GM18519 (cell line): ENCODE measurements at regions not wholly inside any gene's neighbourhood (a gene's known extent, or its start where the extent isn't known, plus 50 kb on each side); places are given as distances from the start of the nearest gene placed in this dataset.

ENCODE experiments used
- ATAC-seq: cut with Tn5 transposase; IDR thresholded peaks from one replicate; pipeline ENCODE4 v1.9.1; 2021; ENCODE audit warnings: mild to moderate bottlenecking, moderate library complexity; ENCODE audit not compliant: unreplicated experiment, low FRiP score

DNA sequence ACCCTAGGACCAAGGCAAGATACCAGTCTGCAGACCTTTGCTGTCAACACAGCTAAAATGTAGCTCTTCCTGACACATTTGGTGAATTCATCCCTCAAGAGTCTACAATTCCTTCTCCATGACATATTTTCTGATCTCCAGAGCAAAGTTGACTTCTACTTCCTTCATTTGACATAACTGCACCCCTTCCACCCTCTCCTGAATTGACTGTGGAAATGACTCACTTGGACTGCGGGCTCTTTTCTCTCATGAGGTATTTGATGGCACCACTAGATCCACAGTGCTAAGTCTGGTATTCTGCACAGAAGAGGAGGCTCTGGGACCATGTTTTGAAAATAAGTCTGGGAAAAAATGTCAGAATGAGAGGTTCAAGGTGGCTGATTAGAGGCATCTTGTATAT, 338.4 kb upstream of the TRPC7 start:
- ATAC-seq, result no peak

DNA sequence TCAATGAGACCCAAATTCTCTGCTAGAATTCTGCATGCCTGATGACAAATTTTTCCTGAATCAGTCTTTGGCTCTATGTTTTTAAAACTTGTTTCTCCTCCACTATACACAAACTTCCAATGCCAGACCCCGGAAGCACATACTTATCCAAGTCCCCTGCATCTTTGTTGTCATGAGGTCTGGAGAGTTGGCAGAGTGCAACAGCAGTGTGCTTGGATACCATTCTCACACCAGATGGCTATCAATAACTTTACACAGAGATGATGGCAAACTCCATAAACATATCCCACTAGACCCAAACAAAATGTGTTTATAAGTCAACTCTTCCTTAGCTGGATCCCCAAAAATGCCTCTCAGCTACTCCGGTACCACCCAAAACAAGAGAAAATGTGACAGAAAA, 337.7 kb upstream of the TRPC7 start:
- no peak for ATAC-seq

DNA sequence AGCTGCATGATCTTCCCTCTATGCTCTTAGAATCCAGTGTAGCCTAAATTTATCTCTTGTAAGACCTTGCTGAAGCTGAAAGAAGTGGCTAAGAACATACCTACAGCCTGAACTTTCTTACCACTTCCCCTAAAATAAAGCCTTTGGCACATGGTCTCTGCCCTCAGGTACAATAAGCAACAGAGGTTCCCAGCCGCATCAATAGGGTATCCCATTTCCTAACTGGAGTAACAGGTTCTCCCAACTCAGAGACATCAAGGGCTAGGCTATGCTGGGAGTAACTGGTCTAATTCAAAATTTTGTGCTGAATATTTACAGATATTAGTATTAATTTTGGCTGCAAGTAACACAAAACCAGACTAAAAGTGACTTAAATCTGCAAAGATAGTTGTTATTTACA, 335.8 kb upstream of the TRPC7 start:
- ATAC-seq, result no peak

DNA sequence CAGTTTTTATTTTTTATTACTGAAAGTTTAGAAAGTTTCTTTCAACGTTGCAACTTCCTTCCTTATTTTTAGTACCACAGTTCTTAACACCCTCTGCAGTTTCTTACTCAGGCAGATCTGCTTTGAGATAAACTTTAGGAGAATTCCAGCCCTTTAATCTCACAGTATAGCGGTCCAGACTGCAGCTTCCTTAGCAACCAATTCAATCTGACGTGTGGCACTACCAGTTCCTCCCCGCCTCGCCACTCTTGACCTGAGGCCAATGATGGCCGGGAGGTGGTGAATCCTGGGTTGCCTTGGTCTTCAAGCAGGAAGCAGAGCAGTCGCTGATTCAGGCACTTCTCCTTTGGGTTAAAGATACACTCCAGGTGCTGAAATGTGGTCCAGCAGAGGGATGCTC, 334.3 kb upstream of the TRPC7 start:
- ATAC-seq, result no peak

DNA sequence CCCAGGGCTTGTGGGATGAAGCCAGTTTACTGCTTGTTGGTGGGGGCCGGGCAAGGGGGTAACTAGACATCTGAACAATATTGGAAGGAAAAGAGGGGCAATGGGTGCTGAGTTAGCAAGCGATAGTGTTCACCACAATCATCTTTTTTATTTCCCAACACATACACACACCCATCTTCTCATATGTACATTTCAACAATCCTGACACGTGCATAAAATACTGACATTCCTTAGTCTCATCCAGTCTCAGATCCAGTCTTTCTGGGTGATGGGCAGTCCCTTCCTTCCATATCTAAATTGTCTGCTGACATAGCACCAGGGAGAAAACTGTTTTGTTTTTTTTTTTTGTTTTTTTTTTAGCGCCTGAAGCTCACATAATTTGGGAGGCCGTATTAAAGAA, 333.6 kb upstream of the TRPC7 start:
- no peak for ATAC-seq

DNA sequence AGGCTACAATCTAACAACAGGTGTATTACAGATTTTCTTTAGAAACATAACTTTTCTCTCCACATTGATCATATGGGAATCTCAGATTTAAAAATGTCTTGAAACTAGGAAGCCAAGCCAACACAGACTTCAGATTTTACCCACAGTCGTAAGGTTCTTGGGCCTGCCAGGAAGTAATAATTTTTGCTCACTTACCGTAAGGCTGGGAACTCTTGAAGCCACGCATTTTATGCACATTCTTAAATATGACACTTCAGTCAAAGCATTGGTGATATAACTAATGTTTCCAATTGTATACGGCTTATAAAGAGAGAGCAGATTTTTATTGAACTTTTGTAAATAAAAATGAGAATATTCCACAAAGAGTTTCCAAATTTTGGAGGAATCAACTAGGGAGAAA, 328.9 kb upstream of the TRPC7 start:
- no peak for ATAC-seq

DNA sequence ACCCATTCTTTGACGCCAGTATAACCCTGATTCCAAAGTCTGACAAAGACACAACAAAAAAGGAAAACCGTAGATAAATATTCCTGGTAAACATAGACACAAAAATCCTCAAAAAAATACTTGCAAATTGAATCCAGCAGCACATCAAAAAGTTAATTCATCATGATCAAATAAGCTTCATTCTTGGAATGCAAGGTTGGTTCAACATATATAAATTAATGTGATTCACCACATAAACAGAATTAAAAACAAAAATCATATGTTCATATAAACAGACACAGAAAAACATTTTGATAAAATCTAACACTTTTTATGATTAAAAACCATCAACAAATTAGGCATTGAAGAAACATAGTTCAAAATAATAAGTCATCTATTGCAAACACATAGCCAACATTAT, 324.2 kb upstream of the TRPC7 start:
- no peak for ATAC-seq

DNA sequence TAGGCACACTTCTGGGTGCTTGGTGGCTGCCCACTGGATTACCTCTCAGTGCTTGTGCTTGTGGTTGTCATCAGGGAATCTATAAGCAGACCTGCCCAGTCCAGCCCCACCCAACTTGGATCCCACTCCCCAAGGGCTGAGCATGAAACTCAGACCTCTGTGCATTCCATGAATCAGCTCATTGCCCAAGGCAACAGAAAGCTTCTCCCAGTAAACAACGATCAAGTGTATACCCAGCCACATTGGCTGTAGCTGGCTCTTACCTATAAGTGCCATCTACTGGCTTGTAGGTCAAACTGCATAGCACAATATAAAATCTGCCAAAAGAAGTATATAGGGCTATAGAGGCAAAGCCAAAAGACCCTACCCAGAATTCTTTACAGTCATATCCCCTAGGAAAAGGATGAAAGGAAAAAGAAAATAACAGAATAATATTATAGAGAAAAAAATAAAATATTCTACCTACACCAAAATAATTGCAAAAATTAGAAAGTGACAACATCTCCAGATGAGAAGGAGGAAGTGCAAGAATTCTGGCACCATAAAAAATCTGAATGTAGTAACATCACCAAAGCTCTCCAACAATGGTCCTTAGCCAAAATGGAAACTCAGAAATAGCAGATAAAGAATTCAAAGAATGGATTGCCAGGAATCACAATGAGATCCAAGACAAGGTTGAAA, 321.0 kb upstream of the TRPC7 start:
- ATAC-seq, result peak; percentile 61

DNA sequence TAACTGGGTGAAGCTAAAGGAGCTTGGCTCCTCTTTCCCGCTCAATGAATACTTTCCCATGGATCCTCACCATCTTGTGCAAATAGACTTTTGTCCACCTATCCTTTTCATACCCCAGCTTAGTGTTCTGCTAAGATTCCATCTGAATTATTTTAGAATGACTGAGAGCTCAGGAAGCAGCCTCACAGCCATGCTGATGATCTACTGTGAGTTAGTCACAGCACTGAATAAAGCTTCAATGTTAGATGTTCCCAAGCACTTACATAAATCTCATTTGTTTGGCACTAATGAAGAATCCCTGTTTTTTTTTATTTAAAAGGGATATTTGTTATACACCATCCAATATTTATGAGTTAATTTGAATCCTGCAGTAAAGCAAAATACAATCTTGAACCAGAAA, 317.6 kb upstream of the TRPC7 start:
- ATAC-seq, result no peak

DNA sequence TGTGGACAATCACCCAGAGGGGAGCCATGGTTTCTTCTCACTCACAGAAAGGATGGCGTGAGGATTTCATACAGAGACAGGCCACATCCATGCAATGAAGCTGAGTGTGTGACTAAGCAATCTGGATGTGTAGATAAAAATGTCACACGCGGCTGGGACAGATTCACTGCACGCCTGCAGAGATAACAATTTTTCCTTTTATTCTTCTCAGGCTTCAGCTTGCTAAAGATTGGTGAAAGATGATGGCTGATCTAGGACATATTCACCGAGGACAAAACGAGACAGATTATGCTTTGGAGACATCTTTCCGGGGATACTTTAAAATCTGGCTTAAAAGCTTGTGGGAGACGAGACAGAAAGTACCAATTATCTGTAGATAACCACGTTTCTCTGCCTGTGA, 313.9 kb upstream of the TRPC7 start:
- ATAC-seq, result no peak

DNA sequence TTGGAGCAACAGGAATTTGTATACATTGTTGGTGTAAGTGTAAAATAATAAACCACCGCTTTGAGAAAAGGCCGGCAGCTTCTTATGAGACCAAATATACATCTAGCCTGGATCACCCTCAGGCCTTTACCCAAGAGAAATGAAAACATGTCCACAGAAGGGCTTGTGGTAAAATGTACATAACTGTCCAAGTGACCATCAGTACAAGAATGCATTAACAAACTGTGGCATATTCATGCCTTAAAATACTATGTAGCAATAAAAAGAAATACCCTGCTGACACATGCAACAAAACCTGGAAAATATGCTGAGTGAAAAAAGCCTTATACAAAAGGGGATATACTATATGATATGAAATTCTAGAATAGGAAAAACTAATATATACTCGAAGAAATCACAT, 311.9 kb upstream of the TRPC7 start:
- ATAC-seq, result no peak

DNA sequence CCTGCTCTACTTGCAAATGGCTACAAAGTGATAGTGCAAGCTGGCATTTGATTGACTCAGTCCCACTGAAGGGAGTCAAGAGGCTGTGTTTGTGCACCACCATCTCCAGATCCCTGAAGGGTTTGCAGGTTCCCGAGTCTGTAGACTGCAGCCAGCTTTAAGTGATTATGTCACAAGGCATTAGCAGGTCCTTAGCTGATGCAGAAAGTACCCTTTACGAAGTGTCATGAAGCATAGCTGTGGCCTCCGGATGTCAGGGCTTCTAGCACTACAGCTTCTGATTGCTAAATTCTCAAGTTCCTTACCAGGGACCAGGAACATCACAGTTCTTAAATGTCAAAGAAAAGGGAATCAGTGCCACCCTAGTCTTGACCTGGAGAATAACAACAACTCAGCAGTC, 311.3 kb upstream of the TRPC7 start:
- no peak for ATAC-seq

DNA sequence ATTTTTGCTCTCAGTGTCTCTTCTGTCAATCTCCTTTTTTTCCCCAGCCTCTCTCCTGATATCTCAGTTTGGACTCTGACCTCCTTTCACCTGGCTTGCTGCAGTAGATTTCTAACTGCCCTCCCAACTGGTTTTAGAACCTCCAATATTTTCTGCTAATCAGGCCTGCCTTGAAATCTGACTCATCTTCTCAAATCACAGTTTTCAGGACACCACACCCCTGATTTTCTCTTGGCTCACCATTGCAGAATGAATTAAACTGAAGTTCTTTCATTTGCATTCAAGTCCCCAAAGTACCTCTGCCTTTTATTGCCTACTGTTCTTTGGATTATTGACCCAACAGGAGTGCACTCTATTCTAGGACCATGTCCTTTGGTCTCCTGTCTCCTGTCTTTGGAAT, 310.4 kb upstream of the TRPC7 start:
- no peak for ATAC-seq

DNA sequence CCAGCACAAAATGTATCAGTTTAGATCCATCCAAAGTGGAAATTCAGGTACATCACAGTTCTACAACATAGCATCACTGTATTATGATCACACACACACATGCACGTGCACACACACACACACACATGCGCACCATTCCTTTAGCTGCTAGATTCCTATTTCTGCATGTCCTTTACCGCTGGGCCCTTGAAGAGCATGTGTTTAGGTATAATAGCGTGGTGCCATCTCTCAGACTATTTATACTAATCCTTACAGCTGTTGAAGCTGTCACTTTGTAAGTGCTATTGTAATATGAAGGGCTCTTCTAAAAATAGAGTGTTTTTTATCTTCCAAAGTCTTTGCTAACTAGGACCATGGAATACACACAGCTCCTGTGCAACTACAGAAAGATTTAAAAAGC, 308.8 kb upstream of the TRPC7 start:
- no peak for ATAC-seq

DNA sequence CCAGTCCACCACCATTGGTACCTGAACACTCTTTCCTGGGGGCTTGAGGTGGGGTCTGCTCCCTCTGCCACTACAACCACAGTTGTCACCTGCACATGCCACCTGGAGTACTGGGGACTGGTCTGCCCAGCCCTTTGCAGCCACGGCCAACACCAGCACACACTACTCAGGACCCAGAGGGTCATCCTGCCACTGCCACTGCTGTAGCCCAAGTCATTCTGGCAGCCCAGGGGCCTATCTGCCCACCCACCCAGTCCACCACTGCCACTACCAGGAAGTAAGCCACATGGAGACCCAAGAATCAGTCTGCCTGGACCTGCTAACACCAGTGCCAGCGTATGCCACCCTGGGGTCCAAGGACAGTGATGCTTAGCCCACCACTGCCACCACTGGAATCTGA, 302.4 kb upstream of the TRPC7 start:
- ATAC-seq, result no peak

DNA sequence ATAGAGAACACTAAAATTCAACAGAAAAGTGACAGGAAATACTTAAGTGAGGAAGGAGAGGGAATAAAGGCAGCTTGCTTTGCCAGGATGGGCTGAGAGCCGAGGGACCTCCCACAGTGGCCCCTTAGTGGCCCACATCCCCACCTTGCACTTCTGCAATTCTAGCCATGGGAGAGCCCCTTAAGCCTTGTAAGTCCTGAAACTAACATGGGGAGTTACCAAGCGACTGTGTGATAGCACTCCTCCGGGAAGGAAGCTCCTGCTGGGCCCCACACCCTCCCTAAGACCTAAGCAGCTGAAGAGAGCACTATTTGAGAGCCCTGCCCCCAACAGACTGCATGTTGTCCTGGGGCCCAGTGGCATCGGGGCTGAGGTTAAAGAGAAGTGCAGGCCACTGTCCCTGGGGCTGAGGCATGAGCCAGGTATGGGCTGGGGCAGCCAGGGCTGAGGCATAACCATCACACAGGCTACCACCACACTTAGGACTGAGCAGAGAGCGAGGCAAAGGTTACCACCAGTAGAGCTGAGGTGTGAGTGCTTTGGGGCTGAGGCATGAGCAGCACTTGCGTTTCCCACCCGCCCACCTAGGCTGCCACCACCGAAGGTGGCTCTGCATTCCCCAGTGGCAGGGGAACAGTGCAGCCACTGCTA, 301.8 kb upstream of the TRPC7 start:
- ATAC-seq, result no peak

DNA sequence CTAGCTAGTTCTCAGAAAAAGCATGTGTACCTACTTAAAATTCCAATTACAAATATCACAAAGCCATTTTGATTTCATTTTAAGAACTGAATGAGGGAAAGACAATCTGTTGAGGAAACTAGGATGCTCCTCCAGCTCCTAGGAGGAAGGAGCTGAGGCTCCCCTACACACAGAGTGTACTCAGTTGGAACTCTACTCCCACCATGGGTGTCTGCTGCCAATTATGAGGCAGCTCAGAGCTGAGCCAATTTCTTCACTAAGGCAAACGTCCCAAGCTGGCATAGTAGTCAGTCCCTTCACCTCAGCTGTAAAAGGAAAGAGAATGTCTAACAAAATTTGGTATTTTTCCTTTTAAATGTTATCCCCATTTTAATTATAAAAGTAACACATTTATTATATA, 300.0 kb upstream of the TRPC7 start:
- no peak for ATAC-seq

DNA sequence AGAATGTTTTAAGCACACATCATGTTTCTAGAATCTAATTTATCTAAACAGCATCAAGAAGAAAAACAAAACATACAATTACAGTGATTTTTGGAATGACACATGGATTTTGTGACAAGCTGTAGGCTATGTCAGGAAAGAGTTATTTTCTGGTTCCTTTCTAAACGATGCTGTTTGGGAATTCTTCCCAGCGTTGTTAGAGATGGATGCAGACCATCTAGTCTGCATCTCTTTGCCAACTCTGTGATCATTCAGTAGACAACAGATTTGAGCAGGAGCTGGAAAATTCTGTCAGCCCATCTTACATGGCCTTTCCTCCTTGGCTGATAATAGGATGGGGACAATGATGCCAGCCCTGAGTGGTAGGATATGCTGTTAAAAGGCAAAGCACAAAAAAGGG, 295.7 kb upstream of the TRPC7 start:
- ATAC-seq, result no peak

DNA sequence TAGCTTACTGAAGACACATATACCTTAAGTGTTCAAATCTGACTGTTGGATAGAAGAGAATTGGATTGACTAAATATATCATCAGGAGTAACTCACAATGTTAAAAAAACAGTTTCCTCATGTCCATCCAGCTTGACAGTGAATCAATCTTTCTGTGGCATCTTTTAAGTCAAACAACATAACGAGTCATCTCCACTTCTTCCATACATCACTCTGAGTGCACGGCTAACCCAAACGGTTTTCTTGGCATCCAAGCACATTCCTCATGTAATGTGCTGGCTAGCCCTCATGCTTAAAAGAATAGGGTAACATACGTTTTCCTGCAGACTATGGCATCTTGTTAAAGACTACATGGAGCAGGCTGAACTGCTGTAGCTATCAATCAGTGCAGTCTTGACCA, 291.5 kb upstream of the TRPC7 start:
- ATAC-seq, result no peak

DNA sequence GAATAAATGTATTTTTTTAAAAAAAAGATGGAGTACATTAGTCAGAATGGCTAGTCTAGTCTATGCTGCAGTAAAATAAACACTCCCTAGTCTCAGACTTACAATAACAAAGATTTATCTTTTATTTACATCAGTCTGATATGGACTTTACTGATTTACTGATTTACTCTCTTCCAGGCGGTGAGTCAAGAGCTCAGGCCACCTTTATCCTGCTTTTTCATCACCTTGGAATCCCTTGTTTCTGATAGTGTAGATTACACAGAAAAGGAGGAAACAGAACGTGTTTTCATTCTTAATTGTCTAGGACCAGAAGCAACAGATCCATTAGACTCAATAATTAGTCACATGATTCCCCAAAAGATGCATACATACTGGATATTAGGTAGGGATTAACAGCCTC, 290.1 kb upstream of the TRPC7 start:
- ATAC-seq, result no peak

DNA sequence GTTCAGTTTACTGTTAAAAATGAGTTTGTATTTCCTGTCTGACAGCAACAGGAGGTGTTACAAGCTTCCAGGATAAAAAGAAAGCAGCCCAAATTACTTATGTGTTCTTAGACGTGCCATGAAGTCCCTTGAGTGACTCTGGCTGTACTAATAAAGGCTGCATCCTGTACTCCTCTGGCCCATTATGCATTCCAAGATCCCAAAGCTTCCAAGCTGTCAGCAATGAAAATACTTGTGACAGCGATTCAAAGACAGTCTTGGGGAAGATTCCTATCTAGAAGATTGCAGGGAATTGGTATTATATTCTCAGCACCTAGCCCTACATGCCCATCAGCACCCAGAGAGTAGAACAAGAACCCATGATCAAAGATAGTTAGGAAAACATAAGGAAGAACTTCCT, 281.6 kb upstream of the TRPC7 start:
- ATAC-seq, result no peak

DNA sequence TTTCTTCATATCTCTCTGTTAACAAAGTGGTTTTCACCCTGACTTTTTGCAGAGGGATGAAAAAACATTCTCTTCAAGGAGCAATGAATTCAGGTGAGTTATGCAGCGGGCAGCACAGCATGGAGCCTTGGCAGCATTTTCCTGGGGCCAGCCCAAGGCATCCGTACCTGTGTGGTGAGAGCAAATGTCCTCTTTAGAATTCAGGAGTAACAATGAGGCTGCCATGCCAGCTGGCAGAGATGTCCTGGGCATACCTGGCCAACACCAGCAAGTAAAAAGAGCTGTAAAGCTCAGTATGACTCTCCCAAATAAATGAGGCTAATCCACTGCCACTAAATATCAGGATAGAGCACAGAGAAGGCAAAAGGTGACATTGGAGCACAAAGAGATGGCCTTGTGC, 277.6 kb upstream of the TRPC7 start:
- no peak for ATAC-seq

DNA sequence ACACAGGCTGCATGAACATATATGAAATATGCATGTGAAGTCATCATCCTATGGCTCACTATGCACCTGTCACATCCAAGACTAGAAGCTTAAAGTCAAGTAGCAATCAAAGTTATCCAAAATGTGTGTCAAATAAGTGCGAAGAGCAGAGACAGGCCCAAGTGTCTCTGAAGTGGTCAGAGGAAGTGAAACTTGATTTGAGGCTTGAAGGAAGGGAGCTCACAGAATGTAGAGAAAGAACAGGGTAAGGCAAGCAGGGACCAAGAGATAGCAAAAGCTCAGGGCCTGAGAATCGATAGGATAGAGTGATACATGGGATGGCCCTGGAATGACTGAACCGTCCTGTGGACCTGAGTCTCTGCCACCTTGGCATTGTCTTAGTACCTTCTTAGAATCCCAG, 274.3 kb upstream of the TRPC7 start:
- ATAC-seq, result no peak
